H9 (cell line): ENCODE measurements at regions not wholly inside any gene's neighbourhood (a gene's known extent, or its start where the extent isn't known, plus 50 kb on each side); places are given as distances from the start of the nearest gene placed in this dataset.

Source experiments
- DNase-seq: peaks from one replicate; pipeline ENCODE4 v3.0.0-alpha.2; 2017
- H2AFZ ChIP-seq: one replicate; pipeline ENCODE4 v1.6.1; 2013; ENCODE audit warnings: mild to moderate bottlenecking, low read length, control low read depth, moderate library complexity
- H2AK5ac ChIP-seq: 2 replicates; pipeline ENCODE4 v1.6.1; 2013; ENCODE audit warnings: low read length, control low read depth, mixed read lengths; ENCODE audit not compliant: insufficient read length
- H2BK120ac ChIP-seq: one replicate; pipeline ENCODE4 v1.6.1; 2013; ENCODE audit warnings: low read depth, mild to moderate bottlenecking, low read length, control low read depth, inconsistent platforms; ENCODE audit not compliant: poor library complexity, severe bottlenecking
- H2BK12ac ChIP-seq: 2 replicates; pipeline ENCODE4 v1.6.1; 2013; ENCODE audit warnings: low read length, control low read depth, mixed read lengths, low read depth; ENCODE audit not compliant: insufficient read length
- H2BK15ac ChIP-seq: 2 replicates; pipeline ENCODE4 v1.6.1; 2013; ENCODE audit warnings: low read depth, low read length, control low read depth
- H2BK20ac ChIP-seq: one replicate; pipeline ENCODE4 v1.6.1; 2013; ENCODE audit warnings: low read depth, mild to moderate bottlenecking, low read length, control low read depth, inconsistent platforms; ENCODE audit not compliant: poor library complexity, severe bottlenecking
- H2BK5ac ChIP-seq: 2 replicates; pipeline ENCODE4 v1.6.1; 2013; ENCODE audit warnings: low read length, control low read depth, mixed read lengths; ENCODE audit not compliant: insufficient read length
- H3K14ac ChIP-seq: 2 replicates; pipeline ENCODE4 v1.6.1; 2013; ENCODE audit warnings: low read length, control low read depth; ENCODE audit not compliant: insufficient read depth
- H3K18ac ChIP-seq: 2 replicates; pipeline ENCODE4 v1.6.1; 2013; ENCODE audit warnings: low read depth, mild to moderate bottlenecking, mixed read lengths, low read length, control low read depth; ENCODE audit not compliant: insufficient read length
- H3K23ac ChIP-seq: 2 replicates; pipeline ENCODE4 v1.6.1; 2013; ENCODE audit warnings: low read length, control low read depth, mixed read lengths, low read depth; ENCODE audit not compliant: insufficient read length
- H3K23me2 ChIP-seq: 2 replicates; pipeline ENCODE4 v1.6.1; 2013; ENCODE audit warnings: low read depth, mild to moderate bottlenecking, mixed read lengths, low read length, control low read depth; ENCODE audit not compliant: insufficient read length, poor library complexity, severe bottlenecking
- H3K27ac ChIP-seq: 2 replicates; pipeline ENCODE4 v1.5.1; 2013; ENCODE audit warnings: low read length, control low read depth, mixed read lengths, low read depth; ENCODE audit not compliant: insufficient read length
- H3K27me3 ChIP-seq: 2 replicates; pipeline ENCODE4 v1.6.1; 2013; ENCODE audit warnings: low read length, control low read depth, inconsistent platforms; ENCODE audit not compliant: insufficient read depth
- H3K4ac ChIP-seq: 2 replicates; pipeline ENCODE4 v1.6.1; 2013; ENCODE audit warnings: low read depth, mild to moderate bottlenecking, control low read depth, inconsistent platforms, low read length, moderate library complexity
- H3K4me1 ChIP-seq: 2 replicates; pipeline ENCODE4 v1.6.1; 2013; ENCODE audit warnings: low read length, control low read depth, inconsistent platforms; ENCODE audit not compliant: insufficient read depth
- H3K4me2 ChIP-seq: 2 replicates; pipeline ENCODE4 v1.6.1; 2013; ENCODE audit warnings: low read length, control low read depth, mixed read lengths; ENCODE audit not compliant: insufficient read length, insufficient read depth
- H3K56ac ChIP-seq: 2 replicates; pipeline ENCODE4 v1.6.1; 2013; ENCODE audit warnings: low read depth, mild to moderate bottlenecking, mixed read lengths, low read length, control low read depth; ENCODE audit not compliant: insufficient read length
- H3K79me1 ChIP-seq: 2 replicates; pipeline ENCODE4 v1.6.1; 2013; ENCODE audit warnings: low read depth, mild to moderate bottlenecking, moderate library complexity, low read length, control low read depth, inconsistent platforms; ENCODE audit not compliant: insufficient read depth, poor library complexity, severe bottlenecking
- H3K79me2 ChIP-seq: 2 replicates; pipeline ENCODE4 v1.6.1; 2013; ENCODE audit warnings: low read length, control low read depth, inconsistent platforms; ENCODE audit not compliant: insufficient read depth
- H3K9ac ChIP-seq: 2 replicates; pipeline ENCODE4 v1.6.1; 2013; ENCODE audit warnings: low read length, control low read depth, mixed read lengths; ENCODE audit not compliant: insufficient read length; ENCODE audit errors: extremely low read depth
- H3K9me3 ChIP-seq: one replicate; pipeline ENCODE4 v1.6.1; 2013; ENCODE audit warnings: low read depth, low read length, inconsistent platforms; ENCODE audit not compliant: control insufficient read depth
- H3T11ph ChIP-seq: one replicate; pipeline ENCODE4 v1.6.1; 2013; ENCODE audit warnings: mild to moderate bottlenecking, low read length, control low read depth, inconsistent platforms
- H4K20me1 ChIP-seq: one replicate; pipeline ENCODE4 v1.6.1; 2013; ENCODE audit not compliant: control insufficient read depth, insufficient read length, insufficient read depth
- H4K5ac ChIP-seq: 2 replicates; pipeline ENCODE4 v1.6.1; 2013; ENCODE audit warnings: low read depth, mild to moderate bottlenecking, mixed read lengths, low read length, control low read depth; ENCODE audit not compliant: insufficient read length
- H4K8ac ChIP-seq: replicated peaks from 2 replicates; pipeline ENCODE4 v1.6.1; 2013; ENCODE audit warnings: low read length, control low read depth, mixed read lengths, low read depth; ENCODE audit not compliant: insufficient read length
- H4K91ac ChIP-seq: 2 replicates; pipeline ENCODE4 v1.6.1; 2013; ENCODE audit warnings: low read depth, mild to moderate bottlenecking, moderate library complexity, mixed read lengths, low read length, control low read depth; ENCODE audit not compliant: insufficient read length
- H3K27ac Mint-ChIP-seq, 3 experiments: 2 replicates in 2 of 3; 3 replicates in 1 of 3; pipeline ENCODE4 v1.8.0; 2020 to 2021; ENCODE audit warnings: mixed read lengths in 3 of 3, mild to moderate bottlenecking in 1 of 3, moderate library complexity in 1 of 3
- H3K27me3 Mint-ChIP-seq: 2 replicates; pipeline ENCODE4 v1.8.0; 2021; ENCODE audit warnings: low read depth, mild to moderate bottlenecking, moderate library complexity, mixed read lengths
- H3K36me3 Mint-ChIP-seq, 3 experiments: 2 replicates in 2 of 3; 3 replicates in 1 of 3; pipeline ENCODE4 v1.8.0; 2020 to 2021; ENCODE audit warnings: low read depth in 3 of 3, mixed read lengths in 3 of 3; ENCODE audit not compliant: insufficient read depth in 1 of 3
- H3K4me1 Mint-ChIP-seq, 2 experiments: 2 replicates each; pipeline ENCODE4 v1.8.0; 2020; ENCODE audit warnings: mixed read lengths in 2 of 2
- H3K4me3 Mint-ChIP-seq, 2 experiments: 2 replicates in 1 of 2; 3 replicates in 1 of 2; pipeline ENCODE4 v1.8.0; 2020 to 2021; ENCODE audit warnings: mild to moderate bottlenecking in 2 of 2, mixed read lengths in 2 of 2, moderate library complexity in 1 of 2
- H3K9me3 Mint-ChIP-seq, 2 experiments: 2 replicates in 1 of 2; 3 replicates in 1 of 2; pipeline ENCODE4 v1.8.0; 2020; ENCODE audit warnings: mild to moderate bottlenecking in 2 of 2, mixed read lengths in 2 of 2, moderate library complexity in 1 of 2
- CTCF ChIP-seq: fragments of 200-600 bp; sonication (generic); conservative IDR thresholded peaks from 3 replicates; pipeline ENCODE4 v1.8.0; 2021; ENCODE audit warnings: antibody characterized with exemption, mild to moderate bottlenecking
- WGBS: extraction: QIAGEN DNeasy Blood & Tissue Kit; methylation state at CpG from one replicate; pipeline ENCODE4 v1.1.7; 2013; ENCODE audit warnings: missing lambda C conversion rate, low lambda C conversion rate, mixed read lengths; ENCODE audit not compliant: insufficient read length; ENCODE audit errors: extremely low coverage; 5-methylcytosine and 5-hydroxymethylcytosine counted together

DNA sequence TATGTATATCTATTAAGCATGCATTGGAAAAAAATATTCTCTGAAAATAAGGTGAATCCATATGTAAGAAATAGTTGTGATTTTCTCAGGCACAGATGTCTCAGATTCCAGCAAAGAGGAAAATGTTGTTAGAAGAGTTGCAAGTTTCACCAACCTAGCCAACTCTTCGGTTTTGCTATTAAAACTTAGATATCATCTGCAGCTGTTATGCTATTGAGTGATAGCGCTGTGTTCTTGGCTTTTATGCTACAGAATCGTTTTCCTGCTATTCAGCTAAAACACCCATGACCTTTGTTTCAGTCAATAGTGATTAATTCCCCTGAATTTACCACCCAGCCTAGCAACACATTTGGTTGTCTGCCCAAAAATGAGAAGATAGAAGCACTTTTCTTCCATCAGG, 795.6 kb upstream of the ANO3 start:
- Histone ChIP-seq H4K5ac (no peak overlapping the region), H3K18ac (no peak overlapping the region), H4K91ac (no peak overlapping the region), H3K79me2 (no peaks in the 10 kb centered on the region), H2AFZ (no peak overlapping the region), H2AK5ac (no peak overlapping the region), H3K79me1 (no peaks in the 10 kb centered on the region), H2BK5ac (no peak overlapping the region), H3K27ac (no peak overlapping the region), H3K14ac (no peak overlapping the region), H4K8ac (no peak overlapping the region), H3K9ac (no peak overlapping the region), H2BK120ac (no peak overlapping the region), H2BK15ac (no peak overlapping the region), H3K4me2 (no peak overlapping the region), H2BK20ac (no peak overlapping the region), H3K23me2 (no peaks in the 10 kb centered on the region), H4K20me1 (no peaks in the 10 kb centered on the region), H3T11ph (no peak overlapping the region), H3K56ac (no peak overlapping the region), H3K23ac (no peak overlapping the region), H2BK12ac (no peak overlapping the region), H3K9me3 (no peaks in the 10 kb centered on the region), H3K4me1 (no peaks in the 10 kb centered on the region), H3K27me3 (no peaks in the 10 kb centered on the region), H3K4ac (no peak overlapping the region)
- H3K27me3 Mint-ChIP-seq: no peaks in the 10 kb centered on the region
- H3K36me3 Mint-ChIP-seq: no peaks in the 10 kb centered on the region
- no peak for DNase-seq
- H3K9me3 Mint-ChIP-seq: peaks cover 0 to 2% of the 10 kb centered on the region in 2 experiments; a peak in 2 of 5 replicates
- no peaks in the 10 kb centered on the region for H3K4me1 Mint-ChIP-seq
- WGBS: no CpG with 5 or more reads among the region's 3 CpGs
- H3K27ac Mint-ChIP-seq: no peak overlapping the region
- no peak for TF ChIP-seq CTCF
- no peak overlapping the region for H3K4me3 Mint-ChIP-seq
